ENCODE measurements at regions not wholly inside any gene's neighbourhood (a gene's known extent, or its start where the extent isn't known, plus 50 kb on each side); places are given as distances from the start of the nearest gene placed in this dataset.

GRCh38 chr14:100988411-100988900 lies 84.9 kb upstream of the RTL1 start:
- TF ChIP-seq GATA3 (IDR thresholded peaks at IDR 0.05; ENCODE audit: low read depth, low read length) (no peak), GATA2 (IDR thresholded peaks at IDR 0.05; ENCODE audit: low read depth, low read length) (no peak)

DNA sequence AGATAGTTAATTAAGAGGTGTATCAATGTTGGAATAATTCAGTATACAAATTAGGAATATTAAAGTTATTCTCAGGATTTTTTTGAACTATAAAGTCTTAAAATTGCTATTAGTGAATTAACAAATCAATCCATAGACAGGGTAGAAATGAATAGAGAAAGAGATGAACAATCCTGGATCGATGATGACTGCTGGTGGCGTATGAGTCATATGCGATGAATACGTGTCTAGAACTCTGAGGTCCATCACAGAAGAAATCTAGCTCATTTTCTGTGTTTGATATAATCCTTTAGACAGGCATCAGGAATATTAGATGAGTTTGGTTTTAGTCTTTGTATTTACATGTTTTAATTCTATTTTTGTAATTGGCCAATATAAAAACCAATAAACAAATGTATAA lies 85.4 kb upstream of the RTL1 start:
- no peak for TF ChIP-seq GATA2 (IDR thresholded peaks at IDR 0.05; ENCODE audit: low read depth, low read length)
- no peak for TF ChIP-seq GATA3 (IDR thresholded peaks at IDR 0.05; ENCODE audit: low read depth, low read length)

DNA sequence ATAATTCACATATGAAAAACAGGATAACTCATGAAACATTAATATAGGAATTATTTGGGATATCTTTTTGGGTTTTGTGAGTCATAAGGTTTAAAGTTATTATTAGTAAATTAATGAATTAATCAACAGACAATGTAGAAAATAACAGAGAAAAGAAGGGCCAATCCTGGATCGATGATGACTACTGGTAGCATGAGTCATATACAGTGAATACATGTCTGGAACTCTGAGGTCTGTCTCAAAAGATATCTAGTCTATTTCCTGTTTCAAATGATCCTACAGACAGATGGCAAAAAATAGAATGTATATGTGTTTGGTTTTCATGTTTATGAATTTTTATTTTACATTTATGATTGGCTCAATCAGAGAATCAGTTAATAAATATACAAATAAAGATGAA lies 86.4 kb upstream of the RTL1 start:
- no peak for TF ChIP-seq GATA3 (IDR thresholded peaks at IDR 0.05; ENCODE audit: low read depth, low read length)
- no peak for TF ChIP-seq GATA2 (IDR thresholded peaks at IDR 0.05; ENCODE audit: low read depth, low read length)

GRCh38 chr14:100994082-100994481 lies 90.6 kb upstream of the RTL1 start:
- TF ChIP-seq GATA3 (IDR thresholded peaks at IDR 0.05; ENCODE audit: low read depth, low read length) = no peak
- no peak for TF ChIP-seq GATA2 (IDR thresholded peaks at IDR 0.05; ENCODE audit: low read depth, low read length)

DNA sequence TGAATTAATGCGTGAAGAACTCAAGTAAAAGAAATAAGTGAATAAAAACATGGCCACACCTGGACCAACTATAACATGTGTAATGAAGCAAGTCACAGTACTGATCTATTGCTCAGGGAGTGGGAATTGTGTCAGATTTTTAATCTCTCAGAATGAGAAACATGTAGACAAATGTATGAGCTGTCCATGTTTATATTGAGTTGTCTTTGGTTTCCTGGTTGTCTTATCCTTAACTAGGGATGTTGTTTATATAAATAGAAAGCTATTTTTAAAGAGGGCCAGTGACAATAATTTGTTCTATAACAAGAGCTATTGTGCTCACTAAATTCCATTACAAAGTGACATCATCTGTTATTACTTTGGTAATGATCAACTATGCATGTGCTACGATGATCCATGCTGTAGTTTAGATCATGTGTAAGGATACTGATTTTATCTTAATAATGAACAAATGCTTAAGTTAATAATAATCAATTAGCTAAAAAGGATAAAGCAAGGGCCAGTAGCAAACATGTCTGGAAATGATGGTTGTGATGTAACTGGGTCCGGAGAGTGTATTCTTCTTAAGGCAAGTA lies 91.3 kb upstream of the RTL1 start:
- no peak for TF ChIP-seq GATA3 (IDR thresholded peaks at IDR 0.05; ENCODE audit: low read depth, low read length)
- no peak for TF ChIP-seq GATA2 (IDR thresholded peaks at IDR 0.05; ENCODE audit: low read depth, low read length)

- TF ChIP-seq GATA3 (IDR thresholded peaks at IDR 0.05; ENCODE audit: low read depth, low read length) (no peak), GATA2 (IDR thresholded peaks at IDR 0.05; ENCODE audit: low read depth, low read length) (no peak)
These were observed 97.3 kb upstream of the RTL1 start for GRCh38 chr14:101000711-101001250.

GRCh38 chr14:101001311-101002069 lies 98.0 kb upstream of the RTL1 start:
- no peak for TF ChIP-seq GATA3 (IDR thresholded peaks at IDR 0.05; ENCODE audit: low read depth, low read length)
- no peak for TF ChIP-seq GATA2 (IDR thresholded peaks at IDR 0.05; ENCODE audit: low read depth, low read length)

DNA sequence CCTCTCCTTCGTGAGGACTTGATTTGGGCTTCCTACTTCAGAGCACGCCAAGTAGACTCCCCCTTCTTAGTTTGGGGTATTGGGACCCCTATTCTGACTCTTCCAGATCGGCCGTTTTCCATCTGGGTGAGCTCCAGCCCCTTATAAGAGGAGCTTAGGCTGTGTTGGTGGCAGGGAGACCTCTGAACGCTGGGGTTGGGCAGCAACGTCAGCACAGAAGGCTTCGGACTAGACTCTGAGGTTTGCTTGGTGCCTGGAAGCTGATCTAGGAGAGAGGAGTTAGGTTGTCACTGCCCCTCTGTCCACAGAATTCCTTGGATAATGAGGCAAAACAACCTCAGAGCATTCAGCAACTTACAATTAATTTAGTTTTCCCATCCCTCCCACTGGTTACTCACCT lies 99.2 kb upstream of the RTL1 start:
- TF ChIP-seq GATA2 (IDR thresholded peaks at IDR 0.05; ENCODE audit: low read depth, low read length) = no peak
- no peak for TF ChIP-seq GATA3 (IDR thresholded peaks at IDR 0.05; ENCODE audit: low read depth, low read length)

DNA sequence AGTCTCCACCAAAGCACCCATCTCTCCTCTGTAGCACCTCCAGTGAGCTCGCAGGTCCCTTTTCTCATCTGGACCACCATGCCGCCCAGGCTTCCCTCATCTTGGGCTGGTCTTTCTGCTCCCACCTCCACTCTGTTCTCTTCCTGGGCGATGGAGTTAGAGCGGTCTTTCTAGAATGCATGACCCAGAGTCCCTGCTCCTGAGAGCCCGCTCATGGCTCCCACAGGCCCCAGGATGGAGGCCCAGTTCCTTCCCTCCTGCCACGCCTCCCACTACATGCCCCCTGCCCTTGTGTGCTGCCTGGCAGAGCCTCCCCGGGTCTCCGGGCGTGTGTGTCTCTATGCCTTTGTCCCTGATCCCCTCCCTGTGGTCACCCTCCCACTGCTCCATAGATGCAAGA lies 100.7 kb upstream of the RTL1 start:
- TF ChIP-seq GATA2 (IDR thresholded peaks at IDR 0.05; ENCODE audit: low read depth, low read length) (no peak), GATA3 (IDR thresholded peaks at IDR 0.05; ENCODE audit: low read depth, low read length) (no peak)

DNA sequence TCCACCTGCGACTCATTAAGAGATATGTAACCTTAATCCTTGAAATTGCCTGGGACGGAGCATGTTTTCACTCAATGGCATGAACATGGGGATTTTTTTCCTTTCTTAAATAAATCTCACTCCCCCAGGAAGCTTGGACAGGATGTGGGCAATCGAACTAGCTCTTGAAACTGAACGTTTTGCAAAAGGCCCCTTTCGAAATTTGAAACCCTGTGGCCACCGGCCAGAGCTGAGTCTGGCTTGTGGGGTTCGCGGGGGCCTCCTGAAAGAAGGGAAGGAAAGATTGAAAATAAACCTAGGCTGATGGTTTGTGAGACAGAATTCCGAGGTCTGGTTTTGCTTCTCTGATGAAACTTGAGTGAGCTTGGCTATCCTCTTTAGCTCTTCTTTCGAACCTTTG lies 101.4 kb upstream of the RTL1 start:
- TF ChIP-seq GATA3 (IDR thresholded peaks at IDR 0.05; ENCODE audit: low read depth, low read length) = no peak
- no peak for TF ChIP-seq GATA2 (IDR thresholded peaks at IDR 0.05; ENCODE audit: low read depth, low read length)

- TF ChIP-seq GATA3 (IDR thresholded peaks at IDR 0.05; ENCODE audit: low read depth, low read length) (no peak), GATA2 (IDR thresholded peaks at IDR 0.05; ENCODE audit: low read depth, low read length) (no peak)
These were observed 101.9 kb upstream of the RTL1 start for GRCh38 chr14:101005447-101005846.

- TF ChIP-seq GATA2 (IDR thresholded peaks at IDR 0.05; ENCODE audit: low read depth, low read length) (no peak), GATA3 (IDR thresholded peaks at IDR 0.05; ENCODE audit: low read depth, low read length) (no peak)
These were observed 102.5 kb upstream of the RTL1 start for GRCh38 chr14:101006008-101006407.

- TF ChIP-seq GATA3 (IDR thresholded peaks at IDR 0.05; ENCODE audit: low read depth, low read length) (no peak), GATA2 (IDR thresholded peaks at IDR 0.05; ENCODE audit: low read depth, low read length) (no peak)
These were observed 103.6 kb upstream of the RTL1 start for GRCh38 chr14:101007004-101007614.

- no peak for TF ChIP-seq GATA3 (IDR thresholded peaks at IDR 0.05; ENCODE audit: low read depth, low read length)
- no peak for TF ChIP-seq GATA2 (IDR thresholded peaks at IDR 0.05; ENCODE audit: low read depth, low read length)
These were observed 104.2 kb upstream of the RTL1 start for GRCh38 chr14:101007765-101008164.

DNA sequence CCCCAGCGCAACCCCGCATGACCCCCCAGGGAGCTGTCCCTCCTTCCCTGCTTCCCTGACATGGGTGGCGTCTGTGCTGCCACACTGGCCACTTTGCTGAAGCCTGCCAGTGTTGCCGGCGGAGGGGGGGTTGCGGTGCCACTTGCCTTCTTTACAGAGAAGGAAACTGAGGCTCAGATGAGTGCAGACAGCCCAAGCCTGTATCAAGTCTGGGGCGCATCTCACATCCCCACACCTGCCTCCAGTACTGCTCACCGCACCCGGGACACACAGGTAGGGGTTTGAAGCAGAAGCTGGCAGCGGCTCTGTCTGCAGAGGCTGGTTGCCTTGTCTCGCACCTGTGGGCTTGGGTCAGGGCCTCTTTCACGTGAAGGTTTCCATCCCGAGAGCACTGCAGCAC lies 104.7 kb upstream of the RTL1 start:
- TF ChIP-seq GATA3 (IDR thresholded peaks at IDR 0.05; ENCODE audit: low read depth, low read length) (no peak), GATA2 (IDR thresholded peaks at IDR 0.05; ENCODE audit: low read depth, low read length) (no peak)
